ENCODE measurements at regions not wholly inside any gene's neighbourhood (a gene's known extent, or its start where the extent isn't known, plus 50 kb on each side); places are given as distances from the start of the nearest gene placed in this dataset.

DNA sequence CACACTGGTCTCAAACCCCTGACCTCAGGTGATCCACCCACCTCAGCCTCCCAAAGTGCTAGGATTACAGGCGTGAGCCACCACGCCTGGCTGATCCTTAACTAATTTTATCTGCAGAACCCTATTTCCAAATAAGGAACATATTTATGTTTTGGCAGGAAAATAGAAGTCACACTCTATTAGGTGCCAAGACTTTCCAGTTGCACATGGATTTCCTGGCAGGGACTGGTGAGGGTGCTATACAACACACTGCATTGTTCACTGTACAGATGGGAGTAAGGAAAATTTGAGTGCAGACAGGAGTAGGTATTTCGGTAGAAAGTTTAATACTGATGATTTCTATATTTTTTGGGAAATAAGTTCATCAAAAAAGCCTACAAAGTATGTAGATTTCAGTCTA, 605.3 kb upstream of the B3GALT2 start:
- no peak for DNase-seq (ENCODE audit: low read depth)

DNA sequence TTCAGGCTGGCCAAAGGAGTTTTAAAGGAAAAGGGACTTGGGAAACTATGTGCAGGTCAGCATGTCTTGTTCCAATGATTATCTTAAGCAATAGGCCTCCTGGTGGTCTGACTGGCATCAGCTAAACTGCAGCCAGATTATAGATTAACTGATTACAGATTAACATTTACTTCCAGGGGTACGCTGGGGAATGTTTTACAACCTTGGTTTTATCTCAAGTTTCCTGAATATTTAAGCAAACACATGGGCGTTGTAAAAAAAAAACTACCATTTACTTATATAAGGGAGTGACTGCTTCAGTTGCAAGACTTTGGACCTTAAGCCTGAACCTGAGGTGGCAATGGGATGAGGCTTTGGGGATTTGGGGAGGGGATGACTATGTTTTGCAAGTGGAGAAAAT, 600.6 kb upstream of the B3GALT2 start:
- no peak for DNase-seq (ENCODE audit: low read depth)

DNA sequence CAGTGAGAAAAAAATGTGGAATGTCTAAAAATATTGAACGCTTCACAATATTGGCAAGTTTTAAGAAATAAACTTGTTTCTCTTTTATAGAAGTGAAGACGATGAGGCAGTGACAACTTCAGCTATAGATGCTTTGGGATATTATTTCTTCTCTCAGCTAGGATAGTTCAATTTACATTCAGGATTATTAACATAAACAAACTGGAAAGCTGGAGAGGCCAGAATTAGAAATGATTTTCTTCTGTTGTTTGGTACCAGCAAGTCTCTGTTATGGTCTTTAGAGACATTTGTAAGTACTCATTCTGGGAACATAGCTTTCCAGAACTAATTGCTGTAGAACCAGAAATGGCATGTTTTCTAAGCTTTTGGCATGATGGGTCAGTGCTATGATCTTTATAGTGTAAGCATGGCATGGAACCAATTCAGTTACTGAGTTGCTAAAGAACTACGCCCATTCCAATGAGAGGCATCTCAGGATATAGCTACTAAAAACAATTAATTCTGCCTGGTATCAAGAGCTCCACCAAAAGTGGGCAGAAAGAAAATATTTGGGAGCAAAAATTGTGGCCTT, 599.5 kb upstream of the B3GALT2 start:
- no peak for DNase-seq (ENCODE audit: low read depth)

DNA sequence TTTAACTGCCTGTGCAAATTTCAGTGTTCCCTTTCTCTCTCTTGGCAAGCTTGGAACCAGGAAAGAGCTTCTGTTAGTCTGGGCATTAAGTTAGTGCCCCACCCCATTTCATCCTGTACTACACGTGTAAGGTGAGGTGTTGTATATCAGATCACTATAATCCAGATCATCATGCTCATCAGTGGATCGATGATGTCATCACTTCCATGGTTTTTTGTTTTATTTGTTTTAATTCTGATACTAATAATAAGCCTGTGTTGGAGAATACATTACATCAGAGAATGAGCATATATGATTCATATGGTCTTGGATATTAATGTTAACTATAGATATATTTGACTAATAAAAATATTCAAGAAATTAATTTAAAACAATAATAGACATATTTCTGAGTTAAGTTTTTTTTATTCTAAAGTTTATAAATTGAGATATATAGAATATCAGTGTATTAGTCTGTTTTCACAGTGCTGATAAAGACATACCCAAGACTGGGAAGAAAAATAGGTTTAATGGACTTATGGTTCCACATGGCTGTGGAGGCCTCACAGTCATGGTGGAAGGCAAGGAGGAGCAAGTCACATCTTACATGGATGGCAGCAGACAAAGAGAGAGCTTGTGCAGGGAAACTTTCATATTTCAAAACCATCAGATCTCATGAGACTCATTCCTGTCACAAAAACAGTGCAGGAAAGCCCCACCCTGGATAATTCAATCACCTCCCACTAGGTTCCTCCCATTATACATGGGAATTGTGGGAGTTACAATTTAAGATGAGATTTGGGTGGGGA, 588.3 kb upstream of the B3GALT2 start:
- DNase-seq (ENCODE audit: low read depth), result no peak

DNA sequence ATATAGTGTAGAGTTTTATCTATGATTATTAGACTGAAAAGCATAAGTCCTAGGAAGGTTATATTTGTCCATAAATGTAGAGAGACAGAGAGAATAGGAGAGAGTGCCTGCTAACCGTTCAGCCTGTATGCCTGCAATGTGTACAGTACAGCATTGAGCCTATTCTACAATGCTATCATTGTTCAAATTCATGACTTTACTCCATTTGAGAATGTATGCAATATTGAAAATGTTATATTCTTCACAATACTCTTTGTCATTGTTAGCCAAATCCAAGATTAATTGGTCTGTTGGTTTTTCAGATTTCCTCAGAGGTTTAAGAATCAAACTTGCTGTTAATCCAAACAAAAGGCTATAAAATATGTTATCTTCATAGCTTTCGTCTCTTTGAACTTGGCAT, 585.2 kb upstream of the B3GALT2 start:
- no peak for DNase-seq (ENCODE audit: low read depth)

DNA sequence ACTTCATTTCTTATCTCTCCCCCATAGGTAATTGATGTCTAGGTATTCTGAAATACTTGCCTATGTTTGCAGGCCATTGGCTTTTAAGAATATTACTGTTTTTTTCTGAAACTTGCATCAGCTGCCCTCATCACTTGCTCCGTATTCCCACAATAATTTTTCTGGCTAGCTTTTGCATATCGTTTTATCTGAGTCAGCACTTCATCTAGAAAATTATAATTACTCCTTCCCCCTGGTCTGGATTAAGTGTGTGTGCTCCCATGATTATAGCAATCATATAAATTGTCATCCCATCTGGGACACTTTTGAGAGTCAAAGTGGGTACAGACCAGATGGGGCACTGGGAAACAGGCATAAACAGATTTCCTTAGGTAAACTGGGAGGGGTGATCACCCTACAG, 583.2 kb upstream of the B3GALT2 start:
- no peak for DNase-seq (ENCODE audit: low read depth)

DNA sequence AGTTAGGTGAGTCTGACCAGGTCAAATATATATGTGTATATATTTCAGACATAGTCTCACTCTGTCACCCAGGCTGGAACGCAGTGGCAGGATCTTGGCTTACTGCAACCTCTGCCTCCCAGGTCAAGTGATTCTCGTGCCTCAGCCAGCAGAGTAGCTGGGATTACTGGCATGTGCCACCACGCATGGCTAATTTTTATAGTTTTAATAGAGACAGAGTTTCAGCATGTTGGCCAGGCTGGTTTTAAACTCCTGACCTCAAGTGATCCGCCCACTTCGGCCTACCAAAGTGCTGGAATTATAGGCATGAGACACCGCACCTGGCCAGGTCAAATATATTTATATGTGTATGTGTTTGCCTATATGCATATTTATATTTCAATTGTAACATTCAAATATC, 581.5 kb upstream of the B3GALT2 start:
- DNase-seq (ENCODE audit: low read depth), result no peak

DNA sequence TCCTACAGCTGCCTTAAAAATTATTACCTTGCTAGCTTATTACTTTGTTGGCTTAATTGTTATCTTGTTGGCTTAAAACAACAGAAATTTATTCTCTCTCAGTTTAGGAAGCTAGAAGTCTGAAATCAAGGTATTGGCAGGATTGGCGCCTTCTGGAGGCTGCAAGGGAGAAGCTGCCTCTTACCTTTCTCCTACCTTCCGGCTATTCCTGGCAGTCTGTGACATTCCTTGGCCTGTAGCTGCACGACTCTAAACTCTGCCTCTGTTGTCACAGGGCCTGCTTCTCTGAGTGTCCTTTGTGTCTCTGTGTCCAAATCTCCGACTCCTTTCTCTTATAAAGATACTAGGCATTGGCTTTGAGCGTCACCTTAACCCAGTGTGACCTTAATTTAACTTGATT, 579.9 kb upstream of the B3GALT2 start:
- no peak for DNase-seq (ENCODE audit: low read depth)

DNA sequence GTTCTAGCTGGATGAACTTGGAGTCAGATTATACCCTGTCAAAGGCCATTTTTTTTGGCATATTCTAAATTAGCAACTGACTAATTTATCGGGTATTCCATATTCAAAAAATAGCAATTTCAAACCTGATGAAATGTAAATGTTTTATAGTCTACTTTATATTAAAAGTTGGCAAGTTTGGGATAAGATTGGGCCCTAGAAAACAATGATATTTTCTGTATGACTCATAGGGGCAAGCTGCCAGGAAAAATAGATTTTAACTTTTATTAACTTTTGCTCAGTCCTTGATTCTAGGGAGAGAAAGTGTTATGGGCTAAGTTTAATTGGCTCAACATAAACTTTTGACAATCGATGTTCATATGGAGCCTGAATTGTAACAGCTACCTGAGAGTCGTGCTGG, 576.9 kb upstream of the B3GALT2 start:
- no peak for DNase-seq (ENCODE audit: low read depth)

DNA sequence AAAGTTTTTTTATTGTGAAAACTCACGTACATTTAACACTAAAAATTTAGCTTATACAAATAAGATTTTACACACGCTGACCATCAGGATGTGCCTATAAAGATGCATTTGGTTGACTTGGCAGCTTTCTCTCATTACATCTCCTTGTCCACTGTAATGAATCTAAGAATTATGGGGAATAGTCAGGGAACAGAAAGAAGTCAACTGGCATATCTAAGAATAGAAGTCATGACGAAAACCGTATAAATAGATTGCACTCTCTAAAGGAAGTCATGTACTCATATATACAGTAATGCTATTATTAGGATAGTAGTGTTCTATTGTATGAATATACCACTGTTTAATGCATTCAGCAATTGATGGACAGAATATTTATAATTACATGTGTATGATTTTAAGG, 575.8 kb upstream of the B3GALT2 start:
- no peak for DNase-seq (ENCODE audit: low read depth)

DNA sequence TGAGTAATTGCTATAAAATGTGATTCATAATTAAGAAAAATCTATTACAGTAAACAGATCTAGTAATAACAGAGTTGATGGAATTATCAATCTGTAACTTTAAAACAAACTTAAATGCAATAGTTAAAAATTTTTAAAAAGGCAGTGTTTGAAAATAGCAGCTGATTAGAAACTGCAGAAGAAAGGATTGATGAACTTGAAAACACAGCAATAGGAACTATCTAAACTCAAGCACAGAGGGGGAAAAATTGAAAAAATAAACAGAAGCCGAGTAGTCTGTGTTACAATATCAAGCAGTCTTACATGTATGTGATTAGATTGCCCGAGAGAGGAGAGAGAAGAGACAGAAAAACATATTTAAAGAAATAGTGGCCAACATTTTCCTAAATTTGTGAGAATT, 569.0 kb upstream of the B3GALT2 start:
- DNase-seq (ENCODE audit: low read depth), result no peak

DNA sequence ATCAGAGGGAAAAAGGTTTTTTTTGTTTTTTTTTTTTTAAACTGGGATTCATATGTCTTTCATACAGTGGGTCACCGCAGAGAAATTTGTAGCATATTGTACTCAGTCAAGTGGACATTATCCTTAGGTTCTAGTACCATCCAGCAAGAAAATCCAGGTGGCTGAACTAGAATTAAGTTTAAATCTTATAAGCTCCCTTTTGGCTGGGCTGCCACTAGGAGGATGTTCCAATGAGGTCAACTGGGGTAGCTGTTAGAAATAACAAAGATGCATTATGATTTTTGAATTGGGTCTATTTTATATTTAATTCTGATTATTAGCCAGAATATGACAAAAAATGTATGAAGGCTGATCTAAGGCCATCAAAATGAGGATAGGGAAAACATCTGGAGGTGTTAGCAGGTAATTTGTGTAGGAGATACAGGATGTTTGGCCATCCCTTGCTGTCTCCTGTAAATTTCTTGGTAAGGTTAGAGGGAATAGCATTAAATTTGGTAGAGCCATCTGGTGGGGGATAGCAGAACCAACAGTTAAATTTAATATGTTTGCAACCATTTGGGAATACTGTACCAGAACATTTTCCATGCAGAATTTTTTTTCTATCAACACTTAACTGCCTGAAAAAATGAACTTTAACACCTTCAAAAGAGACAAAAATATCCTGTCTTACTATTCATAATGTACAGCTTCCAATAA, 568.5 kb upstream of the B3GALT2 start:
- DNase-seq (ENCODE audit: low read depth), result no peak

DNA sequence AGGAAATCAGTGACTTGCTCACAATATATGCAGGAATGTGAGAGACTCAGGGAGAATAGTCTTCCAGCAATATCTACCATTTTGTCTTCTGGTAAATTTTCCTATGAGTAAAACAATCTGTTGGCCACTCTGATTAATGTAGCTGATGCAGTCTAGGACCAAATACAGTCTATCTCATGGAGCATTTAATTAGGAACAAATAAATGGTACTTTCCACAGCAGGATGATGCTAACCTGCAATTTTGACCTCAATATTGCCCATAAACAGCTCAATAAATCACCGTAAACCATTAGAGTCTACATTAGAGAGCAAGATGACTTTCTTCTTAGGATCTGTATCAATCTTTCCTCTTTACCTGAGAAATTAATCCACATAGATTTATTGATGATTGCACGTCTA, 567.7 kb upstream of the B3GALT2 start:
- DNase-seq (ENCODE audit: low read depth), result no peak

DNA sequence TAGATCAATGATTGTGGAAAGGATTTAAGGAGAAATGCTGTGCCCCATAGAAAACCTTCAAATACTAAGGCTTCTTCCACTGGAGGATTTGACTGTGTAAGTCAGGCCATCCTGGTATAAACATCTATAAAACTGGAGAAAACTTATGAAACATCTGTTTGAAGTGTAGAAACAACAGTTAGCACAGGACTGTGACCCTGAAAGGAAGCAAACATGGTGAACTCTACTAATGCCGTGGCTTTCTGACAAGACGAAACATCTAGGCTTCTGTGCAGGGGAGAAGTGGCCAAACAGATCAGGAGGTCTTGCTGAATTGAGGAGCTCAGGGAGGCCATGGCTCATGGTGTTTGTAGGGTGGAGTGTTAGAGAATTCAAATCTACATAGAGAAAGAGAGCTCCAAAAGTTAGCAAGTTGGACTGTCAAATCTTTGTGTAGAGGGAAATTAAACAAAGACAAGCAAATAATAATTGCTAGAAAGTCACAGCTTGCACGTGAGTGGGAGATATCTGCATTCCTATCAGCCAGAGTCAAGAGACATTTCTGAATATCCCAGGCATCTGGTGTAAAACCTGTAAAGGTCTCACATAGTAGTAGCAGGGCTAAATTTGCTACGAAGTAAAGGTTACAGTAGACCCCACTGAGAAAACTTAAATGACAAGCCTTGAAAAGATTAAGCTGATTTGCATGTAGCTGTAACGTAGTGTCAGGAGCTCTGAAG, 566.8 kb upstream of the B3GALT2 start:
- no peak for DNase-seq (ENCODE audit: low read depth)

DNA sequence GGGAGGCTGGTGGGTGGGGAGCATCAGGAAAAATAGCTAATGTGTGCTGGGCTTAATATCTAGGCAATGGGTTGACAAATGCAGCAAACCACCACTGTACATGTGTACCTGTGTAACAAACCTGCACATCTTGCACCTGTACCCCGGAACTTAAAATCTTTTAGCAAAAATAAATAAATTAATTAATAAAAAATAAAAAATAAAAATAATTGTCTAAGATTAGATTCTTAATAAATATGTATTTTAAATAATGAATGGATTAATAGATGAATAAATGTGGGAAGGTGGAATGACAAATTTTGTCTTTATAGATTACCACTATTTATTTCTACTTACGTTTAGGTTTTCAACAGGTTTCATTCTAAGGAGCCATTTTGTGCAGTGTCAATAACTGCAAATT, 563.5 kb upstream of the B3GALT2 start:
- DNase-seq (ENCODE audit: low read depth), result no peak

DNA sequence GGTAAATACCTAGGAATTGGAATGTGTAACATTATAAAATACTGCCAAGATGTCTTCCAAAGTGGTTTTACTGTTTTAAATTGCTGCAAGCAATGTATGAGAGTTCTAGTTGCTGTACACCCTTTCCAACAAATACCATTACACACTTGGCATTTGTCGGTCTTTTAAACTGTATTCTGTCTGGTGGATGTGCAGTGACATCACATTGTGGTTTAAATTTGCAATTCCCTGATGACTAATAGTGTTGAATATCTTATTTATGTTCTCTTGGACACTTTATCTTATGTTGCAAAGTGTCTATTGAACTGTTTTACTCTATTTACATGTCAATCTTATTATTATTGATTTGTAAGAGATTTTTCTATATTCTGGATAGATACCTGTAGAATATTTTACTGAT, 561.2 kb upstream of the B3GALT2 start:
- DNase-seq (ENCODE audit: low read depth), result no peak

DNA sequence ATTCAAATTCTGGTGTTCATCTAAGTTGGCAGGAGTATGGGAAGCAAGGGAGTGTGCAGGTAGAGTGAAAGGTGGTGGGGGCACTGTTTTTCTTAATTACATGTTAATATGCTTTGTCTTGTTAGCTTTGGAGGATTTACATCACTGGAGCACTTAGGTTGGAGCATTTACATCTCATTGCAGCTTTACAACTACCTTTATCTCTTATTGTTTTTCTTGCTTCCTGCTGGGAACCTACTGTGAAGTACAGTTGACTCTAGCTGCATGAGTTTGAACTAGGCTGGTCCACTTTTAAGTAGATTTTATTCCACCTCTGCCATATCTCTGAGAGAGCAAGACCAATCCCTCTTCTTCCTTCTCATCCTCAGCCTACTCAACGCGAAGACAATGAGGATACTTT, 554.8 kb upstream of the B3GALT2 start:
- DNase-seq (ENCODE audit: low read depth), result no peak

DNA sequence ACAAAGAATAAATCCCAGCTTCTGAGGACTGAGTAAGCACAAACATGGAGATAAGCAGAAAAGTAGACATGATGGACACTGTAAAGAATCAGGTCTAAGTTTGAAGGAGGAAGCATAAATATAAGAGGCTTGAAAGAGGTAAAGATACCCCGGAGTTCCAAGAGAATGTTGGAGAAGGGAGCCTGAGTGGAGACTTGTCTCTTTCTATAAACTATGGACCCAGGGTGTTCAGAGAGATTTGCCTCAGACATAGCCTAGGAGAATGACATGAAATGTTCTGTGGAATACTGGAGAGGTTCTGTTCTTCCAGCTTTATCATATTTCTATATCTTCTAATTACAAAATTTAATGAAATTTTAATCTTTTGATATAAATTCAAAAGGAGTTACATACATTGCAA, 554.3 kb upstream of the B3GALT2 start:
- DNase-seq (ENCODE audit: low read depth), result no peak

DNA sequence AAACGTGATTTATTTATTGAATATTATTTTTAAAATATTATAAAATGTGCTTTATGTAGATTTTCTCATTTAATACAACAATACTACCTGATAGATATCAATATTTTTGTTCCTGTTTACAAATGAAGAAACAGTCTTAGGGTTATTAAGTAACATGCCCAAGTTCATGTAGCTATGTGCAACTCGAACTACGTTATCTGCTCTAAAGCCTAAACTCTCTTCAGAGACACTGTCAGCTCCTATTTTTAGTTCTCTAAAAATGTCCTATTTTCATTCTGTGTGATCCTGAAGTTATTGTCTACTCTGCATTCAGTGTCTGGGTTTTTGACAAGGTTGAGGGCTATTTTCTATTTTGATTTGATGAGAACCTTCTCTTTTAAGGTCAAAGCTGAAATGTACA, 550.1 kb upstream of the B3GALT2 start:
- DNase-seq (ENCODE audit: low read depth), result no peak

DNA sequence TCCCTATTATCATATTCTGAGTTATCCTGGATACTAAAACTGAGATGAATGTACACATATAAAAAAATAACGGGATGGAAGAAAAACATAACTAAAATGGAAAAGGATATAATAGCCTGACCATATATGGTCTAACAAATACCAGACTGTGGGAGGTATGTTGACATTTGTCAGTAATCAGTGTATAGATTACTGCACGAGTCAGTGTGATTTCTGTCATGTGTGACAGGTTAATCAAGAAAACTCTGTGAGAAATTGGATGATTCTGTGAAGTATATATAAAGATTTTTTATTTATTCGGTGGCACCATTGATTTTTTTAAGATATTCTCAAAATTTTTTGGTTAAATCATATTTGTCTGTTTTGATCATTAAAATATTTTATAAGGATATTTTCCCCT, 547.3 kb upstream of the B3GALT2 start:
- DNase-seq (ENCODE audit: low read depth), result no peak

DNA sequence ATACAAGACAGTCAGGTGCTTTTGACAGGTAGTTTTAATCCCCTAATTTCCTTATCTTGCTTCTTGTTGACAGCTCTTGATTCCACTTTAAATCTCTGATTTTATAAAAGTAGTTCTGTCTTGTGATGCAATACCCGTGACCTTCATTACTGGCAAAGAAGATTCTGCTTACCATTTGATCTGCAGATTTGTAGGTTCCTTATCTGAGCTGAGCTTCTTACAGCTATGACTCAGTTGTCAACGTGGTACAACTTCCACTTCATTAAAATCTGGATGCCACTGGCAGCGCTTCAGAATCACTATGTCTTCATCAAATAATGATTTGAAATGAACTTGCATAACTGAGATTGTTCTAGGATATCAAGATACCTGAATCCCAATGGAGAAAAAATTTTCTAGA, 543.6 kb upstream of the B3GALT2 start:
- no peak for DNase-seq (ENCODE audit: low read depth)

DNA sequence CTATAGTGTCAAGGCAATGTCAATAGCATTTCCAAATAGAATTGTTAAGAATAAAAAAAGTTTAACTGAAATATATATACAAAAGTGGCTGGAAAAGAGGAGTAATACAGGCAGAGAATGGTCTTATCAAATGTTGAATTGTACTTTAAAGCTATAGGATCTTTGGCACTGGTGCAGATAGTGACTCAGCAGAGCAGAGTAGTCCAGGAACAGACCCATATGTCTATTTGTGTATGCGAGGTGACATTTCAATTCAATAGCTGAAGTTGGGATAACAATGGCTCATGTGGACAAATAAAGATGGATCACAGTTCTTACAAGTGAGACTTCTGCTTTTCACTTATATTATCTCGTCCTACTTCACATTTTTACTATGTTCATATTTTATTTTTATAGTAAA, 543.0 kb upstream of the B3GALT2 start:
- DNase-seq (ENCODE audit: low read depth), result no peak

DNA sequence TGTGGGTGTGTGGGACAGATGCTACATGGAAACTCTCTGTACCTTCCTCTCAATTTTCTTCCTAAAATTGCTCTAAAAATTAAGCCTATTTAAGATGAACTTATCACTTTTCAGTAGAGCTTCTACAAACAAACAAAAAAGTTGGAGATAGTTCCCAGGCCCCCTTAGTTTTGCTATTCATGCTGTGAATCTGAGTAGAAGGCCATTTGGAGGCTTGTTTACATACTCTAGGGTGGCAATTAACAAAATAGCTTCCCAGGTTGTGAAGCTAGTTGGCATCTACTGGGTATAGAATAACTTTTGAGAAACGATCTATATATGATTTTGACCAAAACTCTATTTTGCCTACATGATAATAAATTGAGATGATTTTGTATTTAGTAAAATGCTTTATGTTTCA, 541.4 kb upstream of the B3GALT2 start:
- no peak for DNase-seq (ENCODE audit: low read depth)
